NCI-H1417 (cell line): ENCODE measurements at regions not wholly inside any gene's neighbourhood (a gene's known extent, or its start where the extent isn't known, plus 50 kb on each side); places are given as distances from the start of the nearest gene placed in this dataset.

Source experiments
- DNase-seq, 3 experiments: peaks; one replicate each; lab custom pipeline; 2025; lab: John Stamatoyannopoulos, UW

GRCh38 chr7:21217365-21217764, 210.5 kb upstream of the SP4 start:
- no peak for DNase-seq

- no peak for DNase-seq
Observed at GRCh38 chr7:21218155-21218554, 209.7 kb upstream of the SP4 start.

GRCh38 chr7:21221130-21221529, 206.8 kb upstream of the SP4 start:
- DNase-seq, result no peak

- no peak for DNase-seq
Observed at GRCh38 chr7:21238400-21239116, 189.3 kb upstream of the SP4 start.

- no peak for DNase-seq
Observed at GRCh38 chr7:21243265-21243664, 184.6 kb upstream of the SP4 start.

- peak in 2 of 3 experiments; percentile 16 to 74 for DNase-seq
Observed at GRCh38 chr7:21251151-21251800, 176.6 kb upstream of the SP4 start.

- peak; percentile 78 to 97 (median 83) for DNase-seq
Observed at GRCh38 chr7:21253740-21254687, 173.9 kb upstream of the SP4 start.

GRCh38 chr7:21256310-21256877, 171.5 kb upstream of the SP4 start:
- peak; percentile 43 to 82 (median 62) for DNase-seq

GRCh38 chr7:21260939-21261338, 166.9 kb upstream of the SP4 start:
- peak in 1 of 3 experiments; percentile 39 for DNase-seq

- DNase-seq, result peak in 2 of 3 experiments; percentile 55 to 78
Observed at GRCh38 chr7:21261627-21262594, 166.0 kb upstream of the SP4 start.

- DNase-seq, result no peak
Observed at GRCh38 chr7:21269021-21269420, 158.9 kb upstream of the SP4 start.

GRCh38 chr7:21276471-21277035, 151.3 kb upstream of the SP4 start:
- DNase-seq, result no peak

- DNase-seq, result no peak
Observed at GRCh38 chr7:21278944-21279343, 148.9 kb upstream of the SP4 start.

GRCh38 chr7:21281193-21281592, 146.7 kb upstream of the SP4 start:
- no peak for DNase-seq

GRCh38 chr7:21293771-21294170, 134.1 kb upstream of the SP4 start:
- DNase-seq, result no peak

GRCh38 chr7:21299766-21300165, 128.1 kb upstream of the SP4 start:
- DNase-seq, result no peak

GRCh38 chr7:21300692-21301091, 127.2 kb upstream of the SP4 start:
- DNase-seq, result peak in 1 of 3 experiments; percentile 20

GRCh38 chr7:21304808-21305375, 123.0 kb upstream of the SP4 start:
- DNase-seq, result no peak

- peak in 1 of 3 experiments; percentile 46 for DNase-seq
Observed at GRCh38 chr7:21305455-21306235, 122.2 kb upstream of the SP4 start.
